Ectodermal cell (in vitro differentiated cells): ENCODE measurements at regions not wholly inside any gene's neighbourhood (a gene's known extent, or its start where the extent isn't known, plus 50 kb on each side); places are given as distances from the start of the nearest gene placed in this dataset.

ENCODE experiments used
- H3K27ac ChIP-seq: 2 replicates; pipeline ENCODE4 v1.7.0; 2013; ENCODE audit warnings: mild to moderate bottlenecking, low read depth, low read length; ENCODE audit not compliant: insufficient read depth, poor library complexity, severe bottlenecking
- H3K27me3 ChIP-seq: 2 replicates; pipeline ENCODE4 v1.7.0; 2013; ENCODE audit warnings: mild to moderate bottlenecking, low read length; ENCODE audit not compliant: insufficient read depth, control insufficient read depth, poor library complexity, severe bottlenecking
- H3K36me3 ChIP-seq: one replicate; pipeline ENCODE4 v1.7.0; 2013; ENCODE audit warnings: low read length; ENCODE audit not compliant: control insufficient read depth, insufficient read depth
- H3K4me1 ChIP-seq: one replicate; pipeline ENCODE4 v1.7.0; 2013; ENCODE audit warnings: low read length; ENCODE audit not compliant: control insufficient read depth, insufficient read depth
- H3K4me3 ChIP-seq: 2 replicates; pipeline ENCODE4 v1.7.0; 2013; ENCODE audit warnings: low read depth, low read length, control low read depth; ENCODE audit not compliant: insufficient read depth
- H3K9me3 ChIP-seq: 2 replicates; pipeline ENCODE4 v1.7.0; 2013; ENCODE audit warnings: mild to moderate bottlenecking, low read length, moderate library complexity; ENCODE audit not compliant: control insufficient read depth
- WGBS, 2 experiments: methylation state at CpG; one replicate each; pipeline ENCODE4 v1.1.7; 2013; ENCODE audit warnings: missing lambda C conversion rate in 2 of 2; 5-methylcytosine and 5-hydroxymethylcytosine counted together

DNA sequence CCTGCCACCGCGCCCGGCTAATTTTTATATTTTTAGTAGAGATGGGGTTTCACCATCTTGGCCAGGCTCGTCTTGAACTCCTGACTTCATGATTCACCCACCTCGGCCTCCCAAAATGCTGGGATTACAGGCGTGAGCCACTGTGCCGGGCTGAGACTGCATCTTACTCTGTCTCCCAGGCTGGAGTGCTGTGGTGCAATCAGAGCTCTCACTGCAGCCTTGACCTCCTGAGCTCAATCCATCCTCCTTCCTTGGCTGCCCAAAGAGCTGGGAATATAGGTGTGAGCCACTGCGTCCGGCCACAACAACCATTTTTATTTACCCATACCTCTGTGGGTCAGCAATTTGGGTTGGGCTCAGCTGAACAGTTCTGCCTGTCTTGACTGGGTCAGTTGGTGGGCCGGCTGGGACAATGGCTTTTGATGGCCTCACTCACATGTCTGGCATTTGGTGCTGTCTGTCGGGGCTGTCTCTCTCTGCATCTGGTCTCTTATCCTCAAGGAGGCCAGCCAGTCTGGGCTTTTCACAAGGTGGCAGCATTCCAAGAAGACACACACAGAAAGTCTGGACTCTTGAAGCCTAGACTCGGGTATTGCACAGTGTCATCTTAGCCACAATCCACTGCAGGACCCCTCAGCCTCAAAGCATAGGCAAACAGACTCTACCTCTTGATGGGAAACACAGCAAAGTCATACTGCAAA, 116.8 kb upstream of the GATA6 start:
- H3K9me3 ChIP-seq, result no peaks in the 10 kb centered on the region
- no peaks in the 10 kb centered on the region for H3K27me3 ChIP-seq
- H3K36me3 ChIP-seq, result no peaks in the 10 kb centered on the region
- WGBS, 2 experiments, result 89 to 95% methylated on average over 12 of the region's 12 CpGs
- no peak overlapping the region for H3K27ac ChIP-seq
- H3K4me3 ChIP-seq, result no peak overlapping the region
- H3K4me1 ChIP-seq, result no peaks in the 10 kb centered on the region

DNA sequence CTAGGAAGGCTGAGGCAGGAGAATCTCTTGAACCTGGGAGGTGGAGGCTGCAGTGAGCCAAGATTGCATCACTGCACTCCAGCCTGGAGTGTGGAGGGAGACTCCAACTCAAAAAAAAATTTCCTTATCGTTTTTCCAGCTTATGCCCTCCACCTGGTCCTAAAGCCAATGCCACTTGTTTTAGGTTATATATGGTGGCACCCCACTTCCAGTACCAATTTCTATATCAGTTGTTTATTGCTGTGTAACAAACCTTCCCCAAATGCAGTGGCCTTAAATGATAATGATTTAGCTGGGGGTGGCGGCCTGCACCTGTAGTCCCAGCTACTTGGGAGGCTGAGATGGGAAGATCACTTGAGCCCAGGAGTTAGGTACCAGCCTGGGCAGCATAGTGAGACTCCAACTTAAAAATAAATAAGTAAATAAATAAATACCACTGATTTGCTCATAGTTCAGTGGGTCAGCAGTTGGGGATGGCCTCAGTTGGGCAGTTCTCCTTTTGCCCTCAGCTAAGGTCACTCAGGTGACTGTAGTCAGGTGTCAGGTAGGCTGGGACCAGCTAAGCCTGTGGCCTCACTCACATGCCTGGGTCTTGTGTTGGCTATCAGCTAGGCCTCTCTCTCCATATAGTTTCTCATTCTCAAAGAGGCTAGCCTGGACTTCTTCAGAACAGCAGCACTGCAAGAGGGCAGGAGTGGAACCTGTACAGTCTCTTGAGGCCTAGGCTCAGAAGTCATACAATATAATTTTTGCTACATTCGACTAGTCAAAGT, 113.7 kb upstream of the GATA6 start:
- Histone ChIP-seq H3K9me3 (no peaks in the 10 kb centered on the region), H3K36me3 (no peaks in the 10 kb centered on the region), H3K4me1 (peaks cover 1% of the 10 kb centered on the region), H3K27ac (no peak overlapping the region), H3K4me3 (no peak overlapping the region), H3K27me3 (no peaks in the 10 kb centered on the region)
- WGBS, 2 experiments, result 89 to 96% methylated on average over 3 of the region's 3 CpGs

DNA sequence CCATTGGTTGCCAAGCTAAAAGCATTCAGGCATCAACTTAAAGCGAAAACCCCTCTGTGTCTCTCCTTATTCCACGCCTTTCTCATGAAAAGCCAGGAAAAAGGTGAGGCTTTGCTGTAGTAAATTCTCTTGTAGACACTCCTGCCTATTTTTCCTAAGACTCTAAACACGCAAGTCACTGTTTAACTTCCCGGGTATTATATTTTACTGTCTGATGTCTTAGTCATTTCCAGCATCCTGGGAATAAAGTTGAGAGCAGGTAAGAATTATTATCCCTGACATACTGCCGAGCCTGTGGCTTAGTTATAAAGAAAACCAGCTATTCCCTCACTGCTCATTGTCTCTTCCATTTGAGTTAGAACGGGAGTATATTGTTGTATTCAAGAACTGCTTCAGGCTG, 112.4 kb upstream of the GATA6 start:
- H3K36me3 ChIP-seq, result no peaks in the 10 kb centered on the region
- no peak overlapping the region for H3K4me3 ChIP-seq
- WGBS, 2 experiments, result 96% methylated on average over 6 of the region's 6 CpGs
- H3K4me1 ChIP-seq, result peaks cover 3% of the 10 kb centered on the region
- H3K9me3 ChIP-seq, result no peaks in the 10 kb centered on the region
- H3K27me3 ChIP-seq, result no peaks in the 10 kb centered on the region
- H3K27ac ChIP-seq, result no peak overlapping the region

DNA sequence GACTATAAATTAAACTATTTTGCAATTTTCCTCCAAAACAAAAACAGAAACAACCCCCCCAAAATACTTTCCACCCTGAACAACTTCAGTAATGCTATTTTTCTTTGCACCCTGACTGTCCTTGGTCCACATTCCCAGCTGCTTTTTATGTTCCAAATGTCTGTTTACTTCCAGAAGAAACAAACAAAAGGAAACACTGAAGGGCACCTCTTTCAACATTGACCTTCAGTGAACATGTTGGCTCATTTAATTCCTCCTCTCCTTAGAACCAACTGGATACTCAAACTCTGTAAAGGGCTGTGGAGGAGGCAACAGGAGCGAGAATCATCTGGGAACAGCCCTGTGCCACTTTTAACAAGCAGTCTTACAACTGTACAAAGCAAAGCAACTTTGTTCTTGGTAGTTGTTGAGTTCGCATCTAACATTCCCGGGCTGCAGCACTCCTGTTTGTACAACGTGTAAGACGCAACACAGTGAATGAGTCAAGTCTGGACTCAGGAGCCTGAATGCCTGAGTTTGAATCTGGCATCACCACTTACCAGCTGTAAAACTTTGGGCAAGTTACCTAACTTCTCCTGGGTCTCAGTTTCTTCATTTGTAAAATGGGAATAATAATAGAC, 111.4 kb upstream of the GATA6 start:
- H3K4me1 ChIP-seq, result peaks cover 3% of the 10 kb centered on the region
- H3K27ac ChIP-seq, result no peak overlapping the region
- H3K4me3 ChIP-seq, result no peak overlapping the region

DNA sequence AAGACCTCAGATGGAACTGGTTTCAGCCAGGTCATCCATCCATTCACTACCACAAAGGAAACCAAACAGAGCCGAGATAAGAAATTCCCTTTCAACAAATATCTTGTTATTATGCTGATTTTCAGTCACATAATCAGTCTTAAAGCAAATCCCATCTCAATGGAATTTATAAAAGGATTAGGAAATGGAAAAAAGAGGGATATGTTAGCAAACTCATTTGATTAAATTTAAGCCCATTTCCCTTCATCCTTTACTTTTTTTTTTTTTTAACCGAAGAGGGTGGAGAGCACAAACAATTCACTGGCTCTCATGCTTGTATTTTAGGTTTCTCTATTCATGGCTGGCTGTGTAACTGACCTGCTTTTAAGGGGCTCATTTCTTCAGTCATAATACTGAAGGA, 109.0 kb upstream of the GATA6 start:
- Histone ChIP-seq H3K36me3 (no peaks in the 10 kb centered on the region), H3K4me1 (peaks cover 3% of the 10 kb centered on the region), H3K4me3 (no peak overlapping the region), H3K9me3 (no peaks in the 10 kb centered on the region), H3K27me3 (no peaks in the 10 kb centered on the region), H3K27ac (no peak overlapping the region)
- WGBS, 2 experiments, result 73% methylated on average over 2 of the region's 2 CpGs; no CpG with 5 or more reads in 1 of the 2 experiments

More for the DNA sequence above, 111.4 kb upstream of the GATA6 start:
- Histone ChIP-seq H3K27me3 (no peaks in the 10 kb centered on the region), H3K36me3 (no peaks in the 10 kb centered on the region), H3K9me3 (no peaks in the 10 kb centered on the region)
- WGBS, 2 experiments, result 91 to 92% methylated on average over 5 of the region's 5 CpGs

DNA sequence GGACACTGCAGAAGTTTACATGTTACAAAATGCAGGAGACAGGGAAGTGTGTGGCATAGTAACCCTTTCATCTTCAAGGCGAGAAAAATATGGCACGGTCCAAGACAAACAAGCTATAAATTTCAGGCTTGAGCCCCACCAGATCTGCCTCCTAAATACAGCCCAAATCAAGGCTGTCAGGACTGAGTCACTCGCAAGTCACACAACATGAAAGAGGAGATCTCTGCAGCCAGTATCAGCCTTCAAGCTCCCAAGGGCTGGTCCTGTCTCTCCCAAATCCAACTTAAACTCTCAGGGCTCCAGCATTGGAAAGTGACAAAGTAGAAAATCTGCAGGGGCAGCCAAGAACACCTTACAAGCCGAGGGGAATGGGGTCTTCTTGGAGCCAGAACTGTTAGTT, 106.3 kb upstream of the GATA6 start:
- no peak overlapping the region for H3K27ac ChIP-seq

DNA sequence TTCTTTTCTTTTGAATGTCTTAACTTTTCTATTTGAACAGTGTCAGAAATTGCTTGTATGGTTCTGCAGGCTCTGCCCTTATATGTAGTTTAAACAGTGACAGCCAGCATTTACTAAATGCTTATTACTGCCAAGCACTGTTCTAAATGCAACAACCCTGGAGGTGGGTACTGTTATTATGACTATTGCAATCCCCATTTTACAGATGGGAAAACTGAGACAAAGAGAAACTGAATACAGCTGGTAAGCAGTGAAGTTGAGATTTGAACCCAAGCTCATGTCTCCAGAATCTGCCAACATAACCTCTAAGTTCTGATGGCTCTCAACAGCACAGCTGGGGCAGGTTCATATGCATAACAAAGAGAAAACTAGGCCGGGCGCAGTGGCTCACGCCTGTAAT, 105.7 kb upstream of the GATA6 start:
- Histone ChIP-seq H3K4me3 (no peak overlapping the region), H3K27me3 (no peaks in the 10 kb centered on the region), H3K36me3 (no peaks in the 10 kb centered on the region), H3K27ac (no peak overlapping the region), H3K9me3 (no peaks in the 10 kb centered on the region), H3K4me1 (peaks cover 3% of the 10 kb centered on the region)
- WGBS, 2 experiments, result 62 to 64% methylated on average over 3 of the region's 3 CpGs

More for the DNA sequence above, 106.3 kb upstream of the GATA6 start:
- Histone ChIP-seq H3K4me1 (peaks cover 3% of the 10 kb centered on the region), H3K4me3 (no peak overlapping the region), H3K27me3 (no peaks in the 10 kb centered on the region), H3K9me3 (no peaks in the 10 kb centered on the region), H3K36me3 (no peaks in the 10 kb centered on the region)
- 85 to 89% methylated on average over 4 of the region's 4 CpGs for WGBS, 2 experiments

DNA sequence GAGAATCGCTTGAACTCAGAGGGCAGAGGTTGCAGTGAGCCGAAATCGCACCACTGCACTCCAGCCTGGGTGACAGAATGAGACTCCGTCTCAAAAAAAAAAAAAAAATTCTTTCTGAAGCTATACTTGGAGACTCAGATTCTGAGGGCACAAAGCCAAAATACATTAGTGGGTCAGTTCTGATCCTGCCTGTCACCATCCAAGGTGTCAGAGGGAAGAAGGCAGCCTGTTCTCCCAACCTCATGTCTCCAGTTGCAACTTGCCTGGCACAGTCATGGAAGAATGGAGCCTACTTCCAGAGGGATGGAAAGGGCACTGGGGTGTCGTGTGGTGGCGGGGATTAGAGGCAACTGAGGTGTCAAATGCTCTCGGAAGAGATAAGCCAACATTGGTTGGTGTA, 104.8 kb upstream of the GATA6 start:
- Histone ChIP-seq H3K4me3 (no peak overlapping the region), H3K27ac (no peak overlapping the region), H3K9me3 (no peaks in the 10 kb centered on the region), H3K27me3 (no peaks in the 10 kb centered on the region), H3K36me3 (no peaks in the 10 kb centered on the region), H3K4me1 (peaks cover 3% of the 10 kb centered on the region)
- 94 to 95% methylated on average over 7 of the region's 7 CpGs for WGBS, 2 experiments

DNA sequence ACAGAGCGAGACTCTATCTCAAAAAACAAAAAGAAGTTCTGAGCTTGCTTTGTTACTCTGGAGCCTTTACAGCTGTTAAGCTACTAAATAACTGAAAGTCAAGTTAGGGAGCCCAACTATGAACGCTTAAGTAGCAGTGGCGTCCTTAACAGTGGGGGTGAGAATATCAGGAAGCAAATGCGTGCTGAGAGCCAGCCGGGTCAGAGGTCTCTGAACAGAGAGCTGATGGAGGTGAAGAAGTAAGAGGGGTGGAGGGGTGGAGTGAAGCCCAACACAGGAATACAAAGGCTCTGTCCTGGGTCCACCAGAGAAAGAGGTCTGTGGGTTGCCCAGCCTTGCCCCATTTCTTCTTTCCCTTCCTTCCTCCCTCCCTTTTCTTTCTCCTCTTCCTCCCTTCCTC, 104.1 kb upstream of the GATA6 start:
- WGBS, 2 experiments, result 84 to 85% methylated on average over 5 of the region's 5 CpGs
- no peak overlapping the region for H3K27ac ChIP-seq
- H3K4me1 ChIP-seq, result peaks cover 10% of the 10 kb centered on the region
- H3K36me3 ChIP-seq, result no peaks in the 10 kb centered on the region
- no peak overlapping the region for H3K4me3 ChIP-seq
- no peaks in the 10 kb centered on the region for H3K27me3 ChIP-seq
- no peaks in the 10 kb centered on the region for H3K9me3 ChIP-seq

DNA sequence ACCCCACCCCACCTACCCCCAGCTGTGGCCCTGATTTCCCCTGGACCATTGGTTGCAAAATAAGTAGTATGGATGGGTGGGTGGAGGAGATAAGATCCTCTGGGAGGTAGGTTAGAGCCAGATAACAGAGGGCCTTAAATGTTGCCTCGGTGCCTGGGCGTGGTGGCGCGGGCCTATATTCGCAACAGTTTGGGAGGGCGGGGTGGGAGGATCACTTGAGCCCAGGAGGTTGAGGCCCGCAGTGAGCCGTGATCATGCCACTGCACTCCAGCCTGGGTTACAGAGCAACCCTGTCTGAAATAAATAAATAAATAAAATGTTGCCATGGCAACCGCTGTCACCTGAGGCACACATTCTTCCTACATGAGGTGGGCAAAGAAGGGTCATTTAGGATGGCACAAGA, 103.3 kb upstream of the GATA6 start:
- H3K27me3 ChIP-seq, result no peaks in the 10 kb centered on the region
- no peaks in the 10 kb centered on the region for H3K9me3 ChIP-seq
- 89 to 91% methylated on average over 9 of the region's 9 CpGs for WGBS, 2 experiments

More for the DNA sequence above, 103.3 kb upstream of the GATA6 start:
- no peak overlapping the region for H3K27ac ChIP-seq
- H3K4me3 ChIP-seq, result no peak overlapping the region
- no peaks in the 10 kb centered on the region for H3K36me3 ChIP-seq
- peaks cover 6% of the 10 kb centered on the region for H3K4me1 ChIP-seq
